ENCODE measurements at regions not wholly inside any gene's neighbourhood (a gene's known extent, or its start where the extent isn't known, plus 50 kb on each side); places are given as distances from the start of the nearest gene placed in this dataset.
"Not testable (repeated sequence)": the region's sequence is repeated elsewhere in the genome, so short reads cannot be mapped to it uniquely, and the experiment has no call there.

GRCh38 chrY:3391508-3391907 lies 187.4 kb upstream of the TGIF2LY start:
- not testable (repeated sequence) for DNase-seq

DNA sequence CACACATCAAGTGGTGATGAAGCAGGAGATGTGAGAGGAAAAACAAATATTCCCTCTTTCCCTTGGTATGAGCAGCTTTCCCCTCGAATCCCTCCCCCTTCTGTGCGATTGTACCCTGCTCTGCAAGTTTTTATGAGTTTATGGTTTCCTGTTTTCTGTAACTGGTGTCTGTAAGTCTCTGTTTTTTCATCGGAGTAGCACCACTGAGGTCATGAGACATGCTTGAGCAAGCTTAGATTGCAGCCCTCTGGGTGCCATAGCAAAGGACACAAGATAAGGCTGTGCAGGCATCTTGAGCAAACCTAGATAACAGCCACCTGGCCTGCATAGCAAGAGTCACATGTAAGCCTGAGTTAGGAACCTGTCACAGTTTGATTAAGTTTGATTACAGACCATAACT lies 174.6 kb upstream of the TGIF2LY start:
- DNase-seq: not testable (repeated sequence)

DNA sequence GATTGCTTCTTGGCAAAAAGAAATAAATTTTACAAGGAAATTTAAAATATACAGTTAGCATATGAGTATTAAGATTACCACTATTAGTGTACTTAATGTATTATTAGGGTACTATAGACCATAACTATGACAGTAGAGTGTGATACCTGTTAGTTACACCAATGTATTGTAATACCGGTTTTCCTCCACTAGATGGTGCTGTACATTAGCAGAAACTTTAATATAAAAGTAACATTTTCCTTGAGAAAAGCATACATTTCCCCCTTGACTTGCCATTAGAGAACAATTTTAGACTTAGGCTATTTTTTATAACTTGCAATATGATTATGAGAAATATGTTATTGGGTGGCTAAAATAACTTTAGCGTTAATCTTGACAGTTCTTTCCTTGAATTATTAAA lies 173.3 kb upstream of the TGIF2LY start:
- DNase-seq: peak; percentile 0

GRCh38 chrY:3406896-3407452 lies 171.9 kb upstream of the TGIF2LY start:
- DNase-seq: not testable (repeated sequence)

GRCh38 chrY:3410322-3410892 lies 168.5 kb upstream of the TGIF2LY start:
- not testable (repeated sequence) for DNase-seq

All from HCEC 1CT (cell line).